SH-SY5Y (cell line): ENCODE measurements at regions not wholly inside any gene's neighbourhood (a gene's known extent, or its start where the extent isn't known, plus 50 kb on each side); places are given as distances from the start of the nearest gene placed in this dataset.

Experiments
- GATA2 ChIP-seq: IDR thresholded peaks from 2 replicates; pipeline ENCODE4 v1.6.1; 2011; ENCODE audit warnings: mild to moderate bottlenecking, low read depth, low read length
- GATA3 ChIP-seq: IDR thresholded peaks from 2 replicates; pipeline ENCODE4 v1.6.1; 2011; ENCODE audit warnings: low read depth, mild to moderate bottlenecking, low read length, moderate library complexity

GRCh38 chr1:228824366-228824765 is 89.1 kb downstream of the RHOU start:
- TF ChIP-seq GATA2 (no peak), GATA3 (no peak)
